Liver (tissue), 3 donors: ENCODE measurements at regions not wholly inside any gene's neighbourhood (a gene's known extent, or its start where the extent isn't known, plus 50 kb on each side); places are given as distances from the start of the nearest gene placed in this dataset.

Experiments
- RAD21 ChIP-seq, 2 donors: IDR thresholded peaks; 2 replicates each; pipeline ENCODE4 v1.6.1; 2016; ENCODE audit warnings: antibody characterized with exemption in 2 of 2, mild to moderate bottlenecking in 2 of 2
- TF ChIP-seq, protein P1 (sequence below): IDR thresholded peaks from 2 replicates; pipeline ENCODE4 v1.6.1; 2016; ENCODE audit warnings: antibody characterized with exemption
- TF ChIP-seq, protein P2 (sequence below): fragments of 150-350 bp; IDR thresholded peaks from 2 replicates; pipeline ENCODE4 v1.5.1; 2017; ENCODE audit warnings: improper control_type of control experiment, low read depth, low read length; ENCODE audit not compliant: missing input control
- donor health status: healthy.
- donor health status: healthy.

DNA sequence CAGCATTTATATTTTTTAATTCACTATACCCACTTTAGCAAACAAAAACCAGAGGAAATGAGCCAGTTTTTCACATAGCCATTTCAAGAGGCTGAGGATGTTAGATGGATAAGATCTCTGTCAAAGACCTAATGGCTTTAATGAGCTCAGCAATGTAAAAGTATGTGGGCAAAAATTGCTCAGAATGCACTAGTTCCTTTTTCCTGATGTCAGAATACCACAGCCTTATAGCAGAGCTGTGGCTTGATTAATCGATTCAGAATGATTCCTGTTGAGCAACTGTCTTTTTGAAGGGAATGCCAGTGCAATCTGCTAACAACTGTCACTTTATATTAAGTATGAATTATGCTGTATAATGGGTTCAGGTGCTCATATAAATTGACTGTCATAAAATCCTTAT lies 100.6 kb upstream of the HIVEP1 start:
- TF ChIP-seq, protein P1, sequence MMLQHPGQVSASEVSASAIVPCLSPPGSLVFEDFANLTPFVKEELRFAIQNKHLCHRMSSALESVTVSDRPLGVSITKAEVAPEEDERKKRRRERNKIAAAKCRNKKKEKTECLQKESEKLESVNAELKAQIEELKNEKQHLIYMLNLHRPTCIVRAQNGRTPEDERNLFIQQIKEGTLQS, result no peak
- no peak for TF ChIP-seq RAD21 (IDR thresholded peaks at IDR 0.05)
- TF ChIP-seq, protein P2, sequence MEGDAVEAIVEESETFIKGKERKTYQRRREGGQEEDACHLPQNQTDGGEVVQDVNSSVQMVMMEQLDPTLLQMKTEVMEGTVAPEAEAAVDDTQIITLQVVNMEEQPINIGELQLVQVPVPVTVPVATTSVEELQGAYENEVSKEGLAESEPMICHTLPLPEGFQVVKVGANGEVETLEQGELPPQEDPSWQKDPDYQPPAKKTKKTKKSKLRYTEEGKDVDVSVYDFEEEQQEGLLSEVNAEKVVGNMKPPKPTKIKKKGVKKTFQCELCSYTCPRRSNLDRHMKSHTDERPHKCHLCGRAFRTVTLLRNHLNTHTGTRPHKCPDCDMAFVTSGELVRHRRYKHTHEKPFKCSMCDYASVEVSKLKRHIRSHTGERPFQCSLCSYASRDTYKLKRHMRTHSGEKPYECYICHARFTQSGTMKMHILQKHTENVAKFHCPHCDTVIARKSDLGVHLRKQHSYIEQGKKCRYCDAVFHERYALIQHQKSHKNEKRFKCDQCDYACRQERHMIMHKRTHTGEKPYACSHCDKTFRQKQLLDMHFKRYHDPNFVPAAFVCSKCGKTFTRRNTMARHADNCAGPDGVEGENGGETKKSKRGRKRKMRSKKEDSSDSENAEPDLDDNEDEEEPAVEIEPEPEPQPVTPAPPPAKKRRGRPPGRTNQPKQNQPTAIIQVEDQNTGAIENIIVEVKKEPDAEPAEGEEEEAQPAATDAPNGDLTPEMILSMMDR, result no peak
